Upper lobe of left lung (tissue), 6 donors: ENCODE measurements at regions not wholly inside any gene's neighbourhood (a gene's known extent, or its start where the extent isn't known, plus 50 kb on each side); places are given as distances from the start of the nearest gene placed in this dataset.

Experiments used
- ATAC-seq, 2 donors: fragments of 200-7000 bp; cut with Tn5 transposase; one replicate each; pipeline ENCODE4 v1.9.1; 2022; ENCODE audit warnings: mild to moderate bottlenecking in 2 of 2, moderate library complexity in 2 of 2; ENCODE audit not compliant: low FRiP score in 2 of 2
- DNase-seq, 2 donors: peaks; one replicate each; pipeline ENCODE4 v3.0.0-alpha.2; 2019 to 2020
- H3K27ac ChIP-seq, 4 donors: fragments of 200-600 bp; sonication (generic); one replicate each; pipeline ENCODE4 v1.5.1; 2016 to 2019
- H3K27me3 ChIP-seq, 4 donors: fragments of 200-600 bp; sonication (generic); one replicate each; pipeline ENCODE4 v1.5.1; 2017 to 2019
- H3K36me3 ChIP-seq, 4 donors: fragments of 200-600 bp; sonication (generic); one replicate each; pipeline ENCODE4 v1.5.1; 2016 to 2019
- H3K4me1 ChIP-seq, 4 donors: fragments of 200-600 bp; sonication (generic); one replicate each; pipeline ENCODE4 v1.5.1; 2018 to 2019
- H3K4me3 ChIP-seq, 4 donors: fragments of 200-600 bp; sonication (generic); one replicate each; pipeline ENCODE4 v1.5.1; 2017 to 2019; ENCODE audit warnings: mild to moderate bottlenecking in 2 of 4, moderate library complexity in 1 of 4
- H3K9me3 ChIP-seq, 4 donors: fragments of 200-600 bp; sonication (generic); one replicate each; pipeline ENCODE4 v1.5.1; 2018 to 2019
- EP300 ChIP-seq, 4 donors: sonication (generic); formaldehyde crosslinking; IDR thresholded peaks; one replicate each; pipeline ENCODE4 v1.5.1; 2017; ENCODE audit warnings: antibody characterized with exemption in 4 of 4, control low read depth in 2 of 4
- POLR2A ChIP-seq, 4 donors: fragments of 450-650 bp; IDR thresholded peaks; one replicate each; pipeline ENCODE4 v1.5.1; 2016 to 2017; ENCODE audit warnings: antibody characterized with exemption in 4 of 4, mild to moderate bottlenecking in 2 of 4
- POLR2AphosphoS5 ChIP-seq, 2 donors: sonication (generic); formaldehyde crosslinking; IDR thresholded peaks; one replicate each; pipeline ENCODE4 v1.5.1; 2017; ENCODE audit warnings: antibody characterized with exemption in 2 of 2
- WGBS, 2 donors: methylation state at CpG; one replicate each; pipeline ENCODE4 v1.1.5; 2017 to 2018; 5-methylcytosine and 5-hydroxymethylcytosine counted together
- TF ChIP-seq, protein P1 (sequence below), 6 experiments: fragments of 450-650 bp in 4 of 6; fragments of 200-600 bp in 2 of 6; sonication (generic) in 2 of 6; IDR thresholded peaks; one replicate each; pipeline ENCODE4 v1.5.1; 2016 to 2019; ENCODE audit warnings: antibody characterized with exemption in 6 of 6
- donor health status: DM: no; HTN: no; CAD: no; lungs with moderate emphysema.
- donor health status: DM: no; HTN: yes; CAD: no; lungs with severe emphysema.

DNA sequence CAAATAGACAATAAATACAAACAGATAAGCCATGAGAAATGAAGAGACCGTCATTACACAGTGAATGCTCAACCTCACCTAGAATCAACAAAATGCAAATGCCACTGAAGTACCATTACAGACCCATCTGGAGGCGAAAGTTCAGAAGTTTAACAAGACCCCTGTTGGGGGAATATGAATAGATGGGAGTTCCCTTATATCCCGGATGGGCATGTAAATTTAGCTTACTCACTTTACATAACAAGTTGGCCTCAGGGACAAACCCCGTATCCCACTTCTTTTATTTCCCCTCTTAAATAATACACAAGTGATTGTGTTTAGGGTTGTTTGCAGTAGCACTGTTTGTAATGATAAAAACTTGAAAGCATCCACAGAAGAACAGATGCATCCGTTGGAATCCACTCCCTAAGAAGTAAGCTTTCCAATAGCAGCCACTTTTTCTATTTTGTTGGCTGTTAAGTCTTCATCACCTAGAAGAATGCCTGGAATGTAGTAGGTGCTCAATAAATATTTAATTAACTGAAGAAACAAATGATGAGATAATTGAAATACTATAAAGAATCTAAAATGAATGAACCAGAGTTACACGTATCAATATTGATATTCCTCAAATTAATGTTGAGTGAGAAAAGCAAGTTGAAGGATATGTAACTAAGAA is 1076.3 kb upstream of the TENM3 start:
- WGBS, 2 donors = 58 to 60% methylated on average over 6 of the region's 6 CpGs
- no peaks in the 10 kb centered on the region for H3K9me3 ChIP-seq
- TF ChIP-seq POLR2A (IDR thresholded peaks at IDR 0.05) = no peak
- TF ChIP-seq POLR2AphosphoS5 (IDR thresholded peaks at IDR 0.05) = no peak
- TF ChIP-seq, protein P1, sequence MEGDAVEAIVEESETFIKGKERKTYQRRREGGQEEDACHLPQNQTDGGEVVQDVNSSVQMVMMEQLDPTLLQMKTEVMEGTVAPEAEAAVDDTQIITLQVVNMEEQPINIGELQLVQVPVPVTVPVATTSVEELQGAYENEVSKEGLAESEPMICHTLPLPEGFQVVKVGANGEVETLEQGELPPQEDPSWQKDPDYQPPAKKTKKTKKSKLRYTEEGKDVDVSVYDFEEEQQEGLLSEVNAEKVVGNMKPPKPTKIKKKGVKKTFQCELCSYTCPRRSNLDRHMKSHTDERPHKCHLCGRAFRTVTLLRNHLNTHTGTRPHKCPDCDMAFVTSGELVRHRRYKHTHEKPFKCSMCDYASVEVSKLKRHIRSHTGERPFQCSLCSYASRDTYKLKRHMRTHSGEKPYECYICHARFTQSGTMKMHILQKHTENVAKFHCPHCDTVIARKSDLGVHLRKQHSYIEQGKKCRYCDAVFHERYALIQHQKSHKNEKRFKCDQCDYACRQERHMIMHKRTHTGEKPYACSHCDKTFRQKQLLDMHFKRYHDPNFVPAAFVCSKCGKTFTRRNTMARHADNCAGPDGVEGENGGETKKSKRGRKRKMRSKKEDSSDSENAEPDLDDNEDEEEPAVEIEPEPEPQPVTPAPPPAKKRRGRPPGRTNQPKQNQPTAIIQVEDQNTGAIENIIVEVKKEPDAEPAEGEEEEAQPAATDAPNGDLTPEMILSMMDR (IDR thresholded peaks at IDR 0.05) = no peak
- TF ChIP-seq EP300 (IDR thresholded peaks at IDR 0.05) = no peak
- no peak overlapping the region for H3K4me3 ChIP-seq
- no peaks in the 10 kb centered on the region for H3K27me3 ChIP-seq
- no peaks in the 10 kb centered on the region for H3K36me3 ChIP-seq
- no peak for DNase-seq
- no peaks in the 10 kb centered on the region for H3K4me1 ChIP-seq
- H3K27ac ChIP-seq = no peak overlapping the region
- no peak for ATAC-seq

DNA sequence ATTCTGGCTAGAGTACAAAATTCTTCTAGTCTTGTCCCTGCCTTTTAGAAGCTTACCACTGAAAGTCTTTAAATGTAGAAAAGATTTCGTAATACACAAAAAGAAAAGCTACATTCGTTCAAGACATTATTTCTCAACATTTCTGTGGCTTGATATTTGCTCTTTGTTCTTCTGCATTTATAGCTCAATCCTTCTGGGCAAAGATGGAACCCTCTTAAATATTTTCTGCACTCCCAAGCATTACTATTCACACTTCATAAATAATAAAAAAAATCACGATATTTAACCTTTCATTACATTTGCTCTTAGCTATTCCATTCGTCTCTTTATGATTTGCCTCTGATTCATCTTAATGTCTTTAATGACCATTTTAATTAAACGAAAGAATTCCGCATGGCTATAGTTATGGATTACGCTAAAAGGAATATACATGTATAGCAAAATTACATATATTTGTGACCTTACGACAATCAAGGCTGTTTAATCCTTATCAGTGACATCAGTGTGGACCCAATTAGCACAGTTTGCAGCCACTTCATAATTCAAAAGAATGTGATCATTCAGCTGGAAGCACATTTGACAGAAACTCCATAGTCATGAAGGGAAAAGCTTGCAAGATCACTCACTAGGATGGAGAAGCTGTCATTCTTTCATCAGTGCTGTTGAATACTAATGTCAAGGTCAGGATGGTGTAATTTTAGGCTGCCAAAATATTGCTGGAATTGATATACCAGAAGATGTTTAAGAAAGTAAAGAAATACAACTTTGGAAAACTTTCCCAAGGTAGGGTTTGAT is 1075.0 kb upstream of the TENM3 start:
- TF ChIP-seq POLR2A (IDR thresholded peaks at IDR 0.05) (no peak), POLR2AphosphoS5 (IDR thresholded peaks at IDR 0.05) (no peak), EP300 (IDR thresholded peaks at IDR 0.05) (no peak)
- TF ChIP-seq, protein P1 (IDR thresholded peaks at IDR 0.05) = no peak
- Histone ChIP-seq H3K27me3 (no peaks in the 10 kb centered on the region), H3K9me3 (no peaks in the 10 kb centered on the region), H3K4me1 (no peaks in the 10 kb centered on the region), H3K4me3 (no peak overlapping the region), H3K36me3 (no peaks in the 10 kb centered on the region), H3K27ac (no peak overlapping the region)
- DNase-seq (no peak), ATAC-seq (no peak)
- WGBS, 2 donors = 73 to 76% methylated on average over 8 of the region's 8 CpGs

DNA sequence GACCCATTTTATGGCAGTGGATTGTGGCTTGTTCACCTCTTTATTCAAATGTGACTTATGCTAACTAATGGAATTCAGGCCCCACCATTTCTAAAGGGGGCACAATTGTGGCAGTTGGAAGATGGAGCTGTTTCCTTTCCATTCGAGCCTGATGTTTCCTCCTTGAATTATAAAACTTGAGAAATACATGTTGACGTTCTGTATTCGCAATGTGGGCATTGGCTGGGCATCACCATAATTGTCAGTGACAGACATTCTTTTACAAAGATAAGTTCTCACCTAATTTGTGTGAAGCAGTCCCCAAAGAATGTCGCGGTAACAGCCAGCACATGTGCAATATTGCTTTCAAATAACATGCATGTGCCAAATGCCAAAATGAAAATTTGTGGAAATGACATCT is 1070.2 kb upstream of the TENM3 start:
- DNase-seq (no peak), ATAC-seq (no peak)
- 61 to 76% methylated on average over 5 of the region's 5 CpGs for WGBS, 2 donors
- no peak overlapping the region for H3K27ac ChIP-seq
- H3K9me3 ChIP-seq = no peaks in the 10 kb centered on the region
- no peaks in the 10 kb centered on the region for H3K36me3 ChIP-seq
- H3K27me3 ChIP-seq = no peaks in the 10 kb centered on the region
- no peak overlapping the region for H3K4me3 ChIP-seq
- H3K4me1 ChIP-seq = no peaks in the 10 kb centered on the region
- TF ChIP-seq POLR2A (IDR thresholded peaks at IDR 0.05) = no peak
- no peak for TF ChIP-seq POLR2AphosphoS5 (IDR thresholded peaks at IDR 0.05)
- no peak for TF ChIP-seq EP300 (IDR thresholded peaks at IDR 0.05)
- TF ChIP-seq, protein P1 (IDR thresholded peaks at IDR 0.05) = no peak

DNA sequence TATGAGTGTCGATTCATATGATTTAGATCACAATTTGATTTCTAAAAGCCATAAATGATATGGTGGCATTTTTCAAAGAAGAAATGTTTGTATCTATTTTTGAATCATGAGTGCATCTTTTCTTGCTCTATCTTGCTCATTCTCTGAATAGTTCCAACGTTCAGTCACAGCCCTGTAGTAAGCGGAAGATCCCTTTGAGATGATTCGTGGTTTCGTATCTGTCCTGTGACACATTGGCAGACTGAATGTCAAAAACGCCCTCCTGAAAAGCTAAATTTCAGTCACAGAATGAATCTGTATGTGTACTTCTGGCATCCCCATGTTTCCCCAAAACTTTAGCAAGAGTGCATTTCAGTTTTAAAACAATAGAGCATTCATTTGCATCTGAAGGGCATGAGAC is 1066.9 kb upstream of the TENM3 start:
- Histone ChIP-seq H3K9me3 (no peaks in the 10 kb centered on the region), H3K4me1 (no peaks in the 10 kb centered on the region), H3K36me3 (no peaks in the 10 kb centered on the region), H3K27me3 (no peaks in the 10 kb centered on the region), H3K4me3 (no peak overlapping the region), H3K27ac (no peak overlapping the region)
- TF ChIP-seq POLR2AphosphoS5 (IDR thresholded peaks at IDR 0.05) = no peak
- no peak for TF ChIP-seq POLR2A (IDR thresholded peaks at IDR 0.05)
- no peak for TF ChIP-seq EP300 (IDR thresholded peaks at IDR 0.05)
- TF ChIP-seq, protein P1 (IDR thresholded peaks at IDR 0.05) = no peak
- no peak for DNase-seq
- 71 to 86% methylated on average over 6 of the region's 6 CpGs for WGBS, 2 donors
- ATAC-seq = no peak
